ENCODE measurements at regions not wholly inside any gene's neighbourhood (a gene's known extent, or its start where the extent isn't known, plus 50 kb on each side); places are given as distances from the start of the nearest gene placed in this dataset.
A peak's percentile ranks its signal among the peaks of the same experiment; 100 is the strongest.
"Not testable (repeated sequence)": the region's sequence is repeated elsewhere in the genome, so short reads cannot be mapped to it uniquely, and the experiment has no call there.

GRCh38 chrX:65828599-65828998 lies 161.1 kb downstream of the MSN start:
- H3K4me1 ChIP-seq (ENCODE audit: control insufficient read depth, insufficient read depth, low read length, poor library complexity, severe bottlenecking), result peaks cover 4% of the 10 kb centered on the region
- 88% methylated on average over 1 of the region's 3 CpGs; no CpG with 5 or more reads in 1 of the 2 experiments for whole genome bisulfite sequencing, 2 experiments (ENCODE audit: insufficient coverage in 2 of 2)
- no peak overlapping the region for H3K27ac ChIP-seq (ENCODE audit: low read depth, low read length, severe bottlenecking)
- H3K9me3 ChIP-seq (ENCODE audit: control insufficient read depth, low read length), result no peaks in the 10 kb centered on the region
- no peaks in the 10 kb centered on the region for H3K36me3 ChIP-seq (ENCODE audit: control insufficient read depth, insufficient read depth, low read length)
- H3K4me3 ChIP-seq (ENCODE audit: extremely low read depth, insufficient read depth, low read length, poor library complexity, severe bottlenecking), result no peak overlapping the region

- not testable (repeated sequence) for H3K4me3 ChIP-seq (ENCODE audit: extremely low read depth, insufficient read depth, low read length, poor library complexity, severe bottlenecking); H3K9me3 ChIP-seq (ENCODE audit: control insufficient read depth, low read length); H3K27ac ChIP-seq (ENCODE audit: low read depth, low read length, severe bottlenecking); H3K36me3 ChIP-seq (ENCODE audit: control insufficient read depth, insufficient read depth, low read length); H3K4me1 ChIP-seq (ENCODE audit: control insufficient read depth, insufficient read depth, low read length, poor library complexity, severe bottlenecking)
- WGBS, 2 experiments (ENCODE audit: insufficient coverage in 2 of 2), result no CpG with 5 or more reads among the region's 4 CpGs
These were observed 157.8 kb downstream of the MSN start for GRCh38 chrX:65825226-65825625.

- WGBS, 2 experiments (ENCODE audit: insufficient coverage in 2 of 2), result 14 to 29% methylated on average over 13 to 14 of the region's 48 CpGs
- peak overlapping the region; percentile 24 for H3K4me3 ChIP-seq (ENCODE audit: extremely low read depth, insufficient read depth, low read length, poor library complexity, severe bottlenecking)
- H3K9me3 ChIP-seq (ENCODE audit: control insufficient read depth, low read length), result no peaks in the 10 kb centered on the region
- H3K36me3 ChIP-seq (ENCODE audit: control insufficient read depth, insufficient read depth, low read length), result no peaks in the 10 kb centered on the region
- H3K4me1 ChIP-seq (ENCODE audit: control insufficient read depth, insufficient read depth, low read length, poor library complexity, severe bottlenecking), result peaks cover 3% of the 10 kb centered on the region
- no peak overlapping the region for H3K27ac ChIP-seq (ENCODE audit: low read depth, low read length, severe bottlenecking)
These were observed 154.5 kb downstream of the MSN start for GRCh38 chrX:65821721-65822496.

- H3K4me3 ChIP-seq (ENCODE audit: extremely low read depth, insufficient read depth, low read length, poor library complexity, severe bottlenecking); H3K4me1 ChIP-seq (ENCODE audit: control insufficient read depth, insufficient read depth, low read length, poor library complexity, severe bottlenecking); H3K36me3 ChIP-seq (ENCODE audit: control insufficient read depth, insufficient read depth, low read length); H3K27ac ChIP-seq (ENCODE audit: low read depth, low read length, severe bottlenecking); H3K9me3 ChIP-seq (ENCODE audit: control insufficient read depth, low read length): not testable (repeated sequence)
- no CpG with 5 or more reads among the region's 1 CpG for WGBS, 2 experiments (ENCODE audit: insufficient coverage in 2 of 2)
These were observed 152.5 kb downstream of the MSN start for GRCh38 chrX:65819983-65820382.

GRCh38 chrX:65813245-65813644 lies 145.8 kb downstream of the MSN start:
- H3K27ac ChIP-seq (ENCODE audit: low read depth, low read length, severe bottlenecking), result no peak overlapping the region
- H3K4me1 ChIP-seq (ENCODE audit: control insufficient read depth, insufficient read depth, low read length, poor library complexity, severe bottlenecking), result no peaks in the 10 kb centered on the region
- no peaks in the 10 kb centered on the region for H3K36me3 ChIP-seq (ENCODE audit: control insufficient read depth, insufficient read depth, low read length)
- no peak overlapping the region for H3K4me3 ChIP-seq (ENCODE audit: extremely low read depth, insufficient read depth, low read length, poor library complexity, severe bottlenecking)
- 75 to 100% methylated on average over 1 of the region's 1 CpG for WGBS, 2 experiments (ENCODE audit: insufficient coverage in 2 of 2)
- H3K9me3 ChIP-seq (ENCODE audit: control insufficient read depth, low read length), result no peaks in the 10 kb centered on the region

- Histone ChIP-seq H3K27ac (ENCODE audit: low read depth, low read length, severe bottlenecking) (no peak overlapping the region), H3K36me3 (ENCODE audit: control insufficient read depth, insufficient read depth, low read length) (no peaks in the 10 kb centered on the region), H3K4me1 (ENCODE audit: control insufficient read depth, insufficient read depth, low read length, poor library complexity, severe bottlenecking) (no peaks in the 10 kb centered on the region)
These were observed 144.2 kb downstream of the MSN start for GRCh38 chrX:65811558-65812228.

More at GRCh38 chrX:65811558-65812228, 144.2 kb downstream of the MSN start:
- H3K4me3 ChIP-seq (ENCODE audit: extremely low read depth, insufficient read depth, low read length, poor library complexity, severe bottlenecking), result no peak overlapping the region
- H3K9me3 ChIP-seq (ENCODE audit: control insufficient read depth, low read length), result no peaks in the 10 kb centered on the region

Data from mesodermal cell (in vitro differentiated cells).